Fibroblast of lung (primary cell): ENCODE measurements at regions not wholly inside any gene's neighbourhood (a gene's known extent, or its start where the extent isn't known, plus 50 kb on each side); places are given as distances from the start of the nearest gene placed in this dataset.

Source experiments
- DNase-seq, 2 donors: peaks; one replicate each; pipeline versions ENCODE4 v3.0.0 to v3.0.0-alpha.2; 2010; ENCODE audit warnings: low read depth in 2 of 2
- H2AFZ ChIP-seq: 2 replicates; pipeline ENCODE4 v1.5.1; 2012; ENCODE audit warnings: low read length, control low read depth, inconsistent platforms
- H3K27ac ChIP-seq: 2 replicates; pipeline ENCODE4 v1.5.1; 2011; ENCODE audit warnings: low read length, control low read depth; ENCODE audit not compliant: insufficient read depth
- H3K27me3 ChIP-seq: 2 replicates; pipeline ENCODE4 v1.5.1; 2011; ENCODE audit warnings: mild to moderate bottlenecking, low read length; ENCODE audit not compliant: control insufficient read depth, insufficient read depth
- H3K36me3 ChIP-seq: 2 replicates; pipeline ENCODE4 v1.5.1; 2011; ENCODE audit warnings: low read length; ENCODE audit not compliant: control insufficient read depth, insufficient read depth
- H3K4me1 ChIP-seq: 2 replicates; pipeline ENCODE4 v1.5.1; 2011; ENCODE audit warnings: low read length; ENCODE audit not compliant: control insufficient read depth, insufficient read depth; ENCODE audit errors: extremely low read depth
- H3K4me2 ChIP-seq: 2 replicates; pipeline ENCODE4 v1.5.1; 2011; ENCODE audit warnings: low read length, control low read depth; ENCODE audit not compliant: insufficient read depth; ENCODE audit errors: extremely low read depth
- H3K4me3 ChIP-seq, 4 experiments: fragments of 200-600 bp in 1 of 4; sonication (generic) in 1 of 4; replicated peaks in 1 of 4; 2 replicates each; pipeline ENCODE4 v1.5.1; 2011 to 2016; ENCODE audit warnings: low read length in 4 of 4, low read depth in 3 of 4, mild to moderate bottlenecking in 3 of 4, control low read depth in 2 of 4, inconsistent platforms in 1 of 4, mixed read lengths in 1 of 4; ENCODE audit not compliant: insufficient read depth in 1 of 4; ENCODE audit errors: control extremely low read depth in 1 of 4
- H3K79me2 ChIP-seq: 2 replicates; pipeline ENCODE4 v1.5.1; 2012; ENCODE audit warnings: mild to moderate bottlenecking, low read length, inconsistent platforms; ENCODE audit not compliant: control insufficient read depth, insufficient read depth
- H3K9ac ChIP-seq: 2 replicates; pipeline ENCODE4 v1.5.1; 2011; ENCODE audit warnings: mild to moderate bottlenecking, low read length, control low read depth; ENCODE audit not compliant: insufficient read depth
- H3K9me3 ChIP-seq: 2 replicates; pipeline ENCODE4 v1.5.1; 2012; ENCODE audit warnings: low read depth, low read length; ENCODE audit not compliant: control insufficient read depth, insufficient read depth
- H4K20me1 ChIP-seq: 2 replicates; pipeline ENCODE4 v1.5.1; 2011; ENCODE audit warnings: low read length; ENCODE audit not compliant: control insufficient read depth, insufficient read depth; ENCODE audit errors: extremely low read depth
- CTCF ChIP-seq, 2 donors: IDR thresholded peaks in 1 of 2; conservative IDR thresholded peaks in 1 of 2; 1 replicate in 1 of 2; 2 replicates in 1 of 2; pipeline ENCODE4 v1.5.1; 2011 to 2012; ENCODE audit warnings: low read length in 2 of 2, control low read depth in 1 of 2, inconsistent platforms in 1 of 2, low read depth in 1 of 2, mild to moderate bottlenecking in 1 of 2
- EZH2 ChIP-seq: IDR thresholded peaks from 2 replicates; pipeline ENCODE4 v1.5.1; 2012; ENCODE audit warnings: low read length, control low read depth, mild to moderate bottlenecking; ENCODE audit errors: missing control alignments

- TF ChIP-seq EZH2 (no peak), CTCF (conservative IDR thresholded peaks at IDR 0.05 in 1 of 2, IDR thresholded peaks at IDR 0.05 in 1 of 2; ENCODE audit: low read depth in 1 of 2, low read length in 2 of 2) (no peak)
- Histone ChIP-seq H3K27me3 (no peaks in the 10 kb centered on the region), H3K4me3 (no peak overlapping the region), H2AFZ (no peak overlapping the region), H3K9me3 (no peaks in the 10 kb centered on the region), H3K4me1 (no peaks in the 10 kb centered on the region), H4K20me1 (no peaks in the 10 kb centered on the region), H3K27ac (no peak overlapping the region), H3K4me2 (no peak overlapping the region), H3K9ac (no peak overlapping the region), H3K36me3 (no peaks in the 10 kb centered on the region), H3K79me2 (no peaks in the 10 kb centered on the region)
- no peak for DNase-seq
These were observed 106.1 kb downstream of the EOMES start for GRCh38 chr3:27616031-27616430.

- Histone ChIP-seq H3K27me3 (no peaks in the 10 kb centered on the region), H3K27ac (no peak overlapping the region)
These were observed 106.6 kb downstream of the EOMES start for GRCh38 chr3:27615555-27615954.

GRCh38 chr3:27614592-27614991 is 107.5 kb downstream of the EOMES start:
- DNase-seq, result no peak
- Histone ChIP-seq H3K27ac (no peak overlapping the region), H3K9me3 (no peaks in the 10 kb centered on the region), H3K36me3 (no peaks in the 10 kb centered on the region), H3K4me2 (no peak overlapping the region), H3K79me2 (no peaks in the 10 kb centered on the region), H3K4me1 (no peaks in the 10 kb centered on the region), H3K27me3 (no peaks in the 10 kb centered on the region), H3K4me3 (no peak overlapping the region), H2AFZ (no peak overlapping the region), H4K20me1 (no peaks in the 10 kb centered on the region), H3K9ac (no peak overlapping the region)
- TF ChIP-seq EZH2 (no peak), CTCF (conservative IDR thresholded peaks at IDR 0.05 in 1 of 2, IDR thresholded peaks at IDR 0.05 in 1 of 2; ENCODE audit: low read depth in 1 of 2, low read length in 2 of 2) (no peak)

More at GRCh38 chr3:27615555-27615954, 106.6 kb downstream of the EOMES start:
- no peaks in the 10 kb centered on the region for H3K9me3 ChIP-seq
- H2AFZ ChIP-seq, result no peak overlapping the region
- no peaks in the 10 kb centered on the region for H3K36me3 ChIP-seq
- no peaks in the 10 kb centered on the region for H3K79me2 ChIP-seq
- H3K4me3 ChIP-seq, result no peak overlapping the region
- no peaks in the 10 kb centered on the region for H3K4me1 ChIP-seq
- DNase-seq, result no peak
- no peak overlapping the region for H3K9ac ChIP-seq
- no peak for TF ChIP-seq EZH2
- TF ChIP-seq CTCF (conservative IDR thresholded peaks at IDR 0.05 in 1 of 2, IDR thresholded peaks at IDR 0.05 in 1 of 2; ENCODE audit: low read depth in 1 of 2, low read length in 2 of 2), result no peak
- H4K20me1 ChIP-seq, result no peaks in the 10 kb centered on the region
- H3K4me2 ChIP-seq, result no peak overlapping the region
